ENCODE measurements at regions not wholly inside any gene's neighbourhood (a gene's known extent, or its start where the extent isn't known, plus 50 kb on each side); places are given as distances from the start of the nearest gene placed in this dataset.

DNA sequence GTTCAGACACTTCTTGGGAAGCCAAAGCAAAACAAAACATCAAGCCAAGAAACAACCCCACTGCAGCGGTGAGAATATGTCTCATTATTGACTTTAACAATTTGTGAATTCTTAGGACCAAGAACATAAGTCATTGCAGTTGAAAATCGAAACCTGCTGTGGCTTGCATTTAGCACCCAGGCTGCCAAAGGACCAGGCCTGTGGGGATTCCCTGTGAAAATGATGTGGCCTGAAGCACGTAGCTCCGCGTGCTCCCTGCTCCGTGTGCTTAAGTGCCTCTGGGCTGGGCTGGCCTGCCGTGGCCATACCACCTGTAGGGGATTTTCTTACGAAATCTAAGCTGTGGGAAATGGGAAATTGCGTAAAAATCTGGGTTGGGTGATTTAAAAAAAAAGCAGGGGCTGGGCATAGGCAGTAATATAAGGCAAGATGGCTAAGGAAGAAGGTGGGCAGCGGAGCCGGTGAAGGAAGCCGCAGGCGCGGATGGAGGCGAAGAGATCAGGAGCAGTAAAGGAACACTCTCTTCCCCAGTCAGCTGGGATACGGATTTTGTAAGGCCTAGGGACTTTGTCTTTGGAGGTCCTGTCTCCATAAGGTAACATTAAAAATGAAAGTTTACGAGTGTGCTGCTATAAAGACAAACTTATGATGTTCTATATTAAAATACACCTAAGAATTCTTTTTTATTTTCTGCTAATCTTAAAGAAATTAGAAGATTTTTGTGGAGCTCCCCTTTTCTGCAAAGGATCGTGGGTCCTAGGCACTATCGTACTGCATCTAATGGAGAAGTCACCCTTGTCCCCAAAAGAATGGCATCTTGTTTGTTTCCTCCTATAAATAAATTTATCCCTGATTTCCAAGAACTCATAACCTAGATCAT is 189.6 kb upstream of the SEMA6A start:
- Histone ChIP-seq H3K4me3 (ENCODE audit: low read length) (no peak overlapping the region), H3K27ac (ENCODE audit: low read length) (no peak overlapping the region), H3K9me3 (ENCODE audit: control insufficient read depth, insufficient read depth, low read length) (no peaks in the 10 kb centered on the region), H3K27me3 (ENCODE audit: control insufficient read depth, insufficient read depth, low read length) (no peaks in the 10 kb centered on the region), H3K36me3 (ENCODE audit: control insufficient read depth, insufficient read depth, low read length) (no peaks in the 10 kb centered on the region), H3K4me1 (ENCODE audit: control insufficient read depth, insufficient read depth, low read length) (no peaks in the 10 kb centered on the region)
- TF ChIP-seq CTCF (IDR thresholded peaks at IDR 0.05): no peak
- WGBS (ENCODE audit: insufficient coverage): 86% methylated on average over 17 of the region's 19 CpGs
- H3K4me1 Mint-ChIP-seq: no peaks in the 10 kb centered on the region
- DNase-seq (no peak), ATAC-seq (no peak)
- no peaks in the 10 kb centered on the region for H3K9me3 Mint-ChIP-seq
- H3K4me3 Mint-ChIP-seq: no peak overlapping the region
- no peaks in the 10 kb centered on the region for H3K36me3 Mint-ChIP-seq
- H3K27ac Mint-ChIP-seq: no peak overlapping the region
- intact Hi-C loops (cut with micrococcal nuclease): no loop called here
- H3K27me3 Mint-ChIP-seq (ENCODE audit: low read depth in 2 of 2): no peaks in the 10 kb centered on the region

DNA sequence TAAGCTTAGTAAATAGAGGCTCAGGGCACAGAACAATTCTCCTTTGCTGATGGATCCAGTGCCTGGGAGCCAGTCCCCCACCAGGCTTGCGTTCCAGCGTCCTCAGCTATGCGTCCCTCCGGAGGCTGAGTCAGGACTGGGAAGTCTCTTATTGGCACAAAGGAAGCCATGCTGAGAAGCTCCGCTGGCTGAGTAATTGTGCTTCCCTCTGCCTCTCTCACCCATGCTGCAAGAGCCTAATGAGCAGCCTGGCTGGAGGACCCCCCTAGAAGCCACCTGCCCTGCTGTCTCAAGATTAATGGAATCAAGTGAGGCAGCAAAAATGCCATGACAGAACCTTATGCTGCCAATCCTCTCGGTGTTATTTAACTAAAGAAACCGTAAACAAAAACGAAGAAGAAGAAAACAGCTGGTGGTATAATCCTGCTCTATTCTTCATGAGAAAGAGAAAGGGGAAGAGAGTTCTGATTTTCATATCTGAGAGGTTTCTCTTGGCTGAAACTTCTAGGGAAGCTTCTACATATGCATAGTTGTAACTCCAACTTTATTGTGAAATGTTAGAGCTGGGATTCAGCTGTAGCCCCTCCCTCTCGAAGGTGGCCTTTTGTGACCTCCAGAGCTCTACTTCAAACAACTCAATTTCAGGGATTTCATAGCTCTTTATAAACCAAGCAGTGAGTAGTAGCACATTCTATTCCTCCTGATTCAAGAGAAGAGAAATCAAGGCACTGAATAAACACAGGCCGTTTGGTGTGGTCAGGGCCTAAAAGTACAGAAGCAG is 185.4 kb upstream of the SEMA6A start:
- H3K27ac ChIP-seq (ENCODE audit: low read length): no peak overlapping the region
- intact Hi-C loops (cut with micrococcal nuclease): no loop called here

GRCh38 chr5:116757326-116757725 is 182.7 kb upstream of the SEMA6A start:
- no peaks in the 10 kb centered on the region for H3K27me3 ChIP-seq (ENCODE audit: control insufficient read depth, insufficient read depth, low read length)
- no peak overlapping the region for H3K4me3 Mint-ChIP-seq
- H3K9me3 Mint-ChIP-seq: peaks cover 0 to 2% of the 10 kb centered on the region in 2 donors
- no peak overlapping the region for H3K4me3 ChIP-seq (ENCODE audit: low read length)
- no peak for TF ChIP-seq CTCF (IDR thresholded peaks at IDR 0.05)
- no peak overlapping the region for H3K27ac Mint-ChIP-seq
- no CpG with 5 or more reads among the region's 1 CpG for WGBS (ENCODE audit: insufficient coverage)
- no peak for ATAC-seq
- no peaks in the 10 kb centered on the region for H3K4me1 ChIP-seq (ENCODE audit: control insufficient read depth, insufficient read depth, low read length)
- no peak for DNase-seq
- no peaks in the 10 kb centered on the region for H3K9me3 ChIP-seq (ENCODE audit: control insufficient read depth, insufficient read depth, low read length)
- no peak overlapping the region for H3K27ac ChIP-seq (ENCODE audit: low read length)
- H3K4me1 Mint-ChIP-seq: no peaks in the 10 kb centered on the region
- intact Hi-C loops (cut with micrococcal nuclease): no loop called here
- no peaks in the 10 kb centered on the region for H3K36me3 ChIP-seq (ENCODE audit: control insufficient read depth, insufficient read depth, low read length)
- no peaks in the 10 kb centered on the region for H3K27me3 Mint-ChIP-seq (ENCODE audit: low read depth in 2 of 2)
- H3K36me3 Mint-ChIP-seq: no peaks in the 10 kb centered on the region

More for the DNA sequence above, 185.4 kb upstream of the SEMA6A start:
- Mint-ChIP-seq H3K27me3 (ENCODE audit: low read depth in 2 of 2) (no peaks in the 10 kb centered on the region), H3K27ac (no peak overlapping the region), H3K4me3 (no peak overlapping the region), H3K36me3 (no peaks in the 10 kb centered on the region), H3K9me3 (peaks cover 0 to 2% of the 10 kb centered on the region in 2 donors), H3K4me1 (no peaks in the 10 kb centered on the region)
- no peaks in the 10 kb centered on the region for H3K9me3 ChIP-seq (ENCODE audit: control insufficient read depth, insufficient read depth, low read length)
- DNase-seq: no peak
- H3K27me3 ChIP-seq (ENCODE audit: control insufficient read depth, insufficient read depth, low read length): no peaks in the 10 kb centered on the region
- WGBS (ENCODE audit: insufficient coverage): 92% methylated on average over 10 of the region's 10 CpGs
- no peaks in the 10 kb centered on the region for H3K36me3 ChIP-seq (ENCODE audit: control insufficient read depth, insufficient read depth, low read length)
- H3K4me3 ChIP-seq (ENCODE audit: low read length): no peak overlapping the region
- no peaks in the 10 kb centered on the region for H3K4me1 ChIP-seq (ENCODE audit: control insufficient read depth, insufficient read depth, low read length)
- TF ChIP-seq CTCF (IDR thresholded peaks at IDR 0.05): no peak
- ATAC-seq: no peak
